ENCODE measurements at regions not wholly inside any gene's neighbourhood (a gene's known extent, or its start where the extent isn't known, plus 50 kb on each side); places are given as distances from the start of the nearest gene placed in this dataset.

DNA sequence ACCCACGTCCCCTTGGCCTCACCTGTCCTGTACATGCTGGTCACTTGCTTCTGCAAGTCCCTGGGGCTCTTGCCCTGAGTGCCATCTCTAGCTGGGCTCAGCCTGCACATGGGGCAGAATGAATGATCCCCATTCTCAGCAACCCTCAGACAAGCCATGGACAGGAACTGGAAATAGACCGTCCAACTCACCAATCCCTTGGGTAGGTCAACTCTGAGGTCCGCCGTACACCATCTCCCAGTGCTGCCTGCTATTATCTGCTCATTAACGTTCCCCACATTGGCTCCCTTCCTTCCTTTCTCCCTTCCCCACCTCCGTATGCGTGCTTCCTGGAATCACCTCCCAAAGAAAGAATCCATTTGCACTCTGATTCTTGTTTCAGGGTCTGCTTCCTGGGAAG lies 335.0 kb downstream of the SFMBT2 start:
- no peak overlapping the region for H3K4me3 ChIP-seq
- peaks cover 10% of the 10 kb centered on the region for H3K27me3 ChIP-seq
- no peak overlapping the region for H2AFZ ChIP-seq
- H3K4me2 ChIP-seq, result no peak overlapping the region
- H3K4me1 ChIP-seq (ENCODE audit: insufficient read depth), result no peaks in the 10 kb centered on the region
- WGBS (ENCODE audit: low lambda C conversion rate, missing lambda C conversion rate), result 82% methylated on average over 7 of the region's 7 CpGs
- H4K20me1 ChIP-seq (ENCODE audit: insufficient read depth, poor library complexity, severe bottlenecking), result no peaks in the 10 kb centered on the region
- no peaks in the 10 kb centered on the region for H3K79me2 ChIP-seq
- no peaks in the 10 kb centered on the region for H3K36me3 ChIP-seq (replicated peaks; ENCODE audit: insufficient read depth, low read depth)
- H3K27ac ChIP-seq, result no peak overlapping the region
- TF ChIP-seq EZH2phosphoT487 (IDR thresholded peaks at IDR 0.05; ENCODE audit: low read depth, severe bottlenecking, unreplicated experiment) (no peak), EZH2 (IDR thresholded peaks at IDR 0.05; ENCODE audit: borderline replicate concordance) (no peak)
- TF ChIP-seq, protein P1, sequence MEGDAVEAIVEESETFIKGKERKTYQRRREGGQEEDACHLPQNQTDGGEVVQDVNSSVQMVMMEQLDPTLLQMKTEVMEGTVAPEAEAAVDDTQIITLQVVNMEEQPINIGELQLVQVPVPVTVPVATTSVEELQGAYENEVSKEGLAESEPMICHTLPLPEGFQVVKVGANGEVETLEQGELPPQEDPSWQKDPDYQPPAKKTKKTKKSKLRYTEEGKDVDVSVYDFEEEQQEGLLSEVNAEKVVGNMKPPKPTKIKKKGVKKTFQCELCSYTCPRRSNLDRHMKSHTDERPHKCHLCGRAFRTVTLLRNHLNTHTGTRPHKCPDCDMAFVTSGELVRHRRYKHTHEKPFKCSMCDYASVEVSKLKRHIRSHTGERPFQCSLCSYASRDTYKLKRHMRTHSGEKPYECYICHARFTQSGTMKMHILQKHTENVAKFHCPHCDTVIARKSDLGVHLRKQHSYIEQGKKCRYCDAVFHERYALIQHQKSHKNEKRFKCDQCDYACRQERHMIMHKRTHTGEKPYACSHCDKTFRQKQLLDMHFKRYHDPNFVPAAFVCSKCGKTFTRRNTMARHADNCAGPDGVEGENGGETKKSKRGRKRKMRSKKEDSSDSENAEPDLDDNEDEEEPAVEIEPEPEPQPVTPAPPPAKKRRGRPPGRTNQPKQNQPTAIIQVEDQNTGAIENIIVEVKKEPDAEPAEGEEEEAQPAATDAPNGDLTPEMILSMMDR (IDR thresholded peaks at IDR 0.05; ENCODE audit: poor library complexity), result no peak
- H3K9me3 ChIP-seq (ENCODE audit: low read depth), result no peaks in the 10 kb centered on the region
- no peak for DNase-seq (ENCODE audit: low spot score)
- H3K9me2 ChIP-seq (replicated peaks; ENCODE audit: insufficient read depth), result no peaks in the 10 kb centered on the region

- Histone ChIP-seq H3K4me2 (no peak overlapping the region), H3K27ac (no peak overlapping the region), H3K9me3 (ENCODE audit: low read depth) (no peaks in the 10 kb centered on the region), H3K9me2 (replicated peaks; ENCODE audit: insufficient read depth) (no peaks in the 10 kb centered on the region), H3K27me3 (peaks cover 12% of the 10 kb centered on the region), H3K79me2 (no peaks in the 10 kb centered on the region), H4K20me1 (ENCODE audit: insufficient read depth, poor library complexity, severe bottlenecking) (no peaks in the 10 kb centered on the region), H3K4me3 (no peak overlapping the region), H3K4me1 (ENCODE audit: insufficient read depth) (no peaks in the 10 kb centered on the region), H2AFZ (no peak overlapping the region), H3K36me3 (replicated peaks; ENCODE audit: insufficient read depth, low read depth) (no peaks in the 10 kb centered on the region)
- 57% methylated on average over 5 of the region's 5 CpGs for WGBS (ENCODE audit: low lambda C conversion rate, missing lambda C conversion rate)
- no peak for DNase-seq (ENCODE audit: low spot score)
- no peak for TF ChIP-seq EZH2phosphoT487 (IDR thresholded peaks at IDR 0.05; ENCODE audit: low read depth, severe bottlenecking, unreplicated experiment)
- no peak for TF ChIP-seq EZH2 (IDR thresholded peaks at IDR 0.05; ENCODE audit: borderline replicate concordance)
- TF ChIP-seq, protein P1 (IDR thresholded peaks at IDR 0.05; ENCODE audit: poor library complexity), result no peak
Observed at GRCh38 chr10:7075110-7075509, 335.7 kb downstream of the SFMBT2 start.

DNA sequence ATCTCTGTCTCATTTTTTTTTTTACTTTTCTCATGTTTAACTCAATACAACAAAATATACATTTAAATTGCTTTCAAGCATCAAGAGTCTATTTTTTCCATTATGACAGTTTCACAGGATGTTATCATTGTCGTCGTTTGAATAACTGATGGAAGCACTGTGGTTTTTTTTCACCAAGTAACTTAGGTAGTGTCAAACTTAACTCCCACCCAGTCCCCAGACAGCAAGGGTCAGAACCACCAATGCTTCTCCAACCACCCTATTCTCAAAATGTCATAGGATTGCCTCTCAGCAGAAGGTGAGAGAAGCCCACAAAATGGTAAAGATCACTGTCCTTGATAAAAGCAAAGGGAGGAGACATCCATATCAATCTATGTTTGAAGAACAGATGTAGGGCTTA lies 339.4 kb downstream of the SFMBT2 start:
- Histone ChIP-seq H2AFZ (no peak overlapping the region), H3K4me3 (no peak overlapping the region), H3K4me2 (no peak overlapping the region), H3K36me3 (replicated peaks; ENCODE audit: insufficient read depth, low read depth) (no peaks in the 10 kb centered on the region), H3K9me3 (ENCODE audit: low read depth) (no peaks in the 10 kb centered on the region), H3K9me2 (replicated peaks; ENCODE audit: insufficient read depth) (no peaks in the 10 kb centered on the region), H3K4me1 (ENCODE audit: insufficient read depth) (no peaks in the 10 kb centered on the region), H3K27me3 (peaks cover 14% of the 10 kb centered on the region), H3K27ac (no peak overlapping the region), H4K20me1 (ENCODE audit: insufficient read depth, poor library complexity, severe bottlenecking) (no peaks in the 10 kb centered on the region), H3K79me2 (no peaks in the 10 kb centered on the region)
- TF ChIP-seq EZH2 (IDR thresholded peaks at IDR 0.05; ENCODE audit: borderline replicate concordance), result no peak
- TF ChIP-seq, protein P1 (IDR thresholded peaks at IDR 0.05; ENCODE audit: poor library complexity), result no peak
- no peak for TF ChIP-seq EZH2phosphoT487 (IDR thresholded peaks at IDR 0.05; ENCODE audit: low read depth, severe bottlenecking, unreplicated experiment)
- DNase-seq (ENCODE audit: low spot score), result no peak
- WGBS (ENCODE audit: low lambda C conversion rate, missing lambda C conversion rate), result 93% methylated on average over 2 of the region's 2 CpGs

GRCh38 chr10:7070950-7071349 lies 339.9 kb downstream of the SFMBT2 start:
- no peaks in the 10 kb centered on the region for H3K9me3 ChIP-seq (ENCODE audit: low read depth)
- no peak overlapping the region for H3K4me3 ChIP-seq
- 74% methylated on average over 2 of the region's 2 CpGs for WGBS (ENCODE audit: low lambda C conversion rate, missing lambda C conversion rate)
- DNase-seq (ENCODE audit: low spot score), result no peak
- TF ChIP-seq EZH2 (IDR thresholded peaks at IDR 0.05; ENCODE audit: borderline replicate concordance) (no peak), EZH2phosphoT487 (IDR thresholded peaks at IDR 0.05; ENCODE audit: low read depth, severe bottlenecking, unreplicated experiment) (no peak)
- TF ChIP-seq, protein P1 (IDR thresholded peaks at IDR 0.05; ENCODE audit: poor library complexity), result no peak
- H3K79me2 ChIP-seq, result no peaks in the 10 kb centered on the region
- H3K4me1 ChIP-seq (ENCODE audit: insufficient read depth), result no peaks in the 10 kb centered on the region
- H3K27me3 ChIP-seq, result peaks cover 14% of the 10 kb centered on the region
- H2AFZ ChIP-seq, result no peak overlapping the region
- H3K9me2 ChIP-seq (replicated peaks; ENCODE audit: insufficient read depth), result no peaks in the 10 kb centered on the region
- H4K20me1 ChIP-seq (ENCODE audit: insufficient read depth, poor library complexity, severe bottlenecking), result no peaks in the 10 kb centered on the region
- H3K4me2 ChIP-seq, result no peak overlapping the region
- H3K36me3 ChIP-seq (replicated peaks; ENCODE audit: insufficient read depth, low read depth), result no peaks in the 10 kb centered on the region
- no peak overlapping the region for H3K27ac ChIP-seq
